GM12873 (cell line): ENCODE measurements at regions not wholly inside any gene's neighbourhood (a gene's known extent, or its start where the extent isn't known, plus 50 kb on each side); places are given as distances from the start of the nearest gene placed in this dataset.

Source experiments
- CTCF ChIP-seq: IDR thresholded peaks from 2 replicates; pipeline ENCODE4 v1.5.1; 2012; ENCODE audit warnings: low read depth, mild to moderate bottlenecking, moderate library complexity, low read length, control low read depth; ENCODE audit not compliant: insufficient read depth; ENCODE audit errors: missing control alignments

- TF ChIP-seq CTCF = no peak
Observed at GRCh38 chr10:23966504-23967051, 242.4 kb upstream of the KIAA1217 start.

GRCh38 chr10:23968301-23968700 lies 240.6 kb upstream of the KIAA1217 start:
- no peak for TF ChIP-seq CTCF

- no peak for TF ChIP-seq CTCF
Observed at GRCh38 chr10:23974746-23975272, 234.1 kb upstream of the KIAA1217 start.

- no peak for TF ChIP-seq CTCF
Observed at GRCh38 chr10:23975431-23975830, 233.5 kb upstream of the KIAA1217 start.

GRCh38 chr10:23976275-23976674 lies 232.7 kb upstream of the KIAA1217 start:
- TF ChIP-seq CTCF = no peak

GRCh38 chr10:23978317-23978716 lies 230.6 kb upstream of the KIAA1217 start:
- no peak for TF ChIP-seq CTCF

GRCh38 chr10:23980094-23980493 lies 228.8 kb upstream of the KIAA1217 start:
- TF ChIP-seq CTCF = no peak
